ENCODE measurements at regions not wholly inside any gene's neighbourhood (a gene's known extent, or its start where the extent isn't known, plus 50 kb on each side); places are given as distances from the start of the nearest gene placed in this dataset.

- POLR2A ChIA-PET = no interaction called here
- TF ChIP-seq ZC3H11A (IDR thresholded peaks at IDR 0.05) (no peak), HOXB13 (CRISPR knock-in tag; IDR thresholded peaks at IDR 0.05; ENCODE audit: low read depth) (no peak), RAD21 (conservative IDR thresholded peaks at IDR 0.05 in 1 of 2, IDR thresholded peaks at IDR 0.05 in 1 of 2) (no peak), JUN (IDR thresholded peaks at IDR 0.05) (no peak)
- TF ChIP-seq, protein P1, sequence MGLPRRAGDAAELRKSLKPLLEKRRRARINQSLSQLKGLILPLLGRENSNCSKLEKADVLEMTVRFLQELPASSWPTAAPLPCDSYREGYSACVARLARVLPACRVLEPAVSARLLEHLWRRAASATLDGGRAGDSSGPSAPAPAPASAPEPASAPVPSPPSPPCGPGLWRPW (IDR thresholded peaks at IDR 0.05) = no peak
- WGBS (ENCODE audit: missing lambda C conversion rate) = 4% methylated on average over 2 of the region's 2 CpGs
Observed at GRCh38 chr9:99513441-99514112, 291.5 kb downstream of the SEC61B start.

GRCh38 chr9:99515093-99515492 is 293.0 kb downstream of the SEC61B start:
- CTCF ChIA-PET = no interaction called here

More at GRCh38 chr9:99513441-99514112, 291.5 kb downstream of the SEC61B start:
- H3K4me2 ChIP-seq = no peak overlapping the region
- ATAC-seq = no peak
- DNase-seq (ENCODE audit: low read depth in 1 of 2, low spot score in 1 of 2) = no peak
- FAIRE-seq = no peak
- no peak overlapping the region for H3K4me3 ChIP-seq
- no peak overlapping the region for H3K27ac ChIP-seq
- H3K4me1 ChIP-seq = no peaks in the 10 kb centered on the region
- H3K9me3 ChIP-seq = no peaks in the 10 kb centered on the region
- CTCF ChIA-PET = interaction anchor here (0.8 kb wide), 1 partner anchor 13 kb away, joined by 3 read pairs; no protein-coding TSS in a partner anchor

DNA sequence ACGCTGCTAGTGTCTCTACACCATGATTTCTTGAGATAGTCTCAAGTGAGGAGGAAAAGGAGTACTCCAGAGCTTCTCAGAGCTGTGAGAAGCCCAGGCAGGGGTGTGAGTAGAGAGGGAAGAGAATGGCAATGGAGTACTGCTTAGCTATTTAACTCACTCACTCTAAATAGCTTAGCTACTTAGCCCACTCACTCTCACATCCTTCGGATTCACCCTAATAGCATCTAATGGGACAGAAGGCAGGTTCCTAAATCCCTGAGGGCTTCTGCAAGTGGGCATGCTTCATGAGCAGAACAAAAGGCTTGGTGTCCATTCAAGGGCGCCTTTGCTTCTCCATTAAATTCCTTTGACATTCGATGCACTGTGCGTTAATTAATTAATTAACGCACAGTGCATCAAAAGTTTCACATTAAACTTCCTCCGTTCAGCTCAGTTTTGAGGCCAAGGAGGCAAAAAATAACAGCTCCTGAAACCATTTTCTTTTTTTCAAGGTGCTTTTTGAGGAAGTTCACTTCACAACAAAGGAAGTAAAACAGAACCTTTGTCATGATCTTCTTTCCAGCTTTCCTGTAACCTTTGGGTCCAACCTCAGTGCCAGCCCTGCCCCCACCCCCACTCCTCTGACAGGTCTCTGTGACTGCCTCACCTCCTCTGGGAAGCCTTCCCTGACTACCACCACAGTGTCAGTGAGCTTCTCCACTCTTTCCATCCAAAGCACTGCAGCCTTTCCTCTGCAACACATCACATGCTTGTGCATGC is 294.0 kb downstream of the SEC61B start:
- Histone ChIP-seq H3K4me3 (no peak overlapping the region), H3K27ac (no peak overlapping the region), H3K4me2 (no peak overlapping the region), H3K9me3 (no peaks in the 10 kb centered on the region), H3K4me1 (no peaks in the 10 kb centered on the region)
- DNase-seq (ENCODE audit: low read depth in 1 of 2, low spot score in 1 of 2) (no peak), ATAC-seq (no peak), FAIRE-seq (no peak)
- WGBS (ENCODE audit: missing lambda C conversion rate) = 58% methylated on average over 7 of the region's 7 CpGs
- CTCF ChIA-PET = interaction anchor here (1.3 kb wide), 1 partner anchor 10 kb away, joined by 3 read pairs; no protein-coding TSS in a partner anchor
- POLR2A ChIA-PET = no interaction called here
- TF ChIP-seq, protein P2, sequence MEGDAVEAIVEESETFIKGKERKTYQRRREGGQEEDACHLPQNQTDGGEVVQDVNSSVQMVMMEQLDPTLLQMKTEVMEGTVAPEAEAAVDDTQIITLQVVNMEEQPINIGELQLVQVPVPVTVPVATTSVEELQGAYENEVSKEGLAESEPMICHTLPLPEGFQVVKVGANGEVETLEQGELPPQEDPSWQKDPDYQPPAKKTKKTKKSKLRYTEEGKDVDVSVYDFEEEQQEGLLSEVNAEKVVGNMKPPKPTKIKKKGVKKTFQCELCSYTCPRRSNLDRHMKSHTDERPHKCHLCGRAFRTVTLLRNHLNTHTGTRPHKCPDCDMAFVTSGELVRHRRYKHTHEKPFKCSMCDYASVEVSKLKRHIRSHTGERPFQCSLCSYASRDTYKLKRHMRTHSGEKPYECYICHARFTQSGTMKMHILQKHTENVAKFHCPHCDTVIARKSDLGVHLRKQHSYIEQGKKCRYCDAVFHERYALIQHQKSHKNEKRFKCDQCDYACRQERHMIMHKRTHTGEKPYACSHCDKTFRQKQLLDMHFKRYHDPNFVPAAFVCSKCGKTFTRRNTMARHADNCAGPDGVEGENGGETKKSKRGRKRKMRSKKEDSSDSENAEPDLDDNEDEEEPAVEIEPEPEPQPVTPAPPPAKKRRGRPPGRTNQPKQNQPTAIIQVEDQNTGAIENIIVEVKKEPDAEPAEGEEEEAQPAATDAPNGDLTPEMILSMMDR (IDR thresholded peaks at IDR 0.05) = no peak
- TF ChIP-seq FOXS1 (CRISPR knock-in tag; IDR thresholded peaks at IDR 0.05) (no peak), HEYL (CRISPR knock-in tag; IDR thresholded peaks at IDR 0.05) (no peak), SMC3 (IDR thresholded peaks at IDR 0.05) (no peak), EHMT2 (IDR thresholded peaks at IDR 0.05; ENCODE audit: low read depth) (no peak), EHF (CRISPR knock-in tag; IDR thresholded peaks at IDR 0.05) (no peak), KDM5A (IDR thresholded peaks at IDR 0.05) (no peak), MAFK (IDR thresholded peaks at IDR 0.05; ENCODE audit: partially characterized antibody) (no peak), MAZ (IDR thresholded peaks at IDR 0.05; ENCODE audit: borderline replicate concordance, low read depth, low read length) (no peak)
- TF ChIP-seq, protein P3, sequence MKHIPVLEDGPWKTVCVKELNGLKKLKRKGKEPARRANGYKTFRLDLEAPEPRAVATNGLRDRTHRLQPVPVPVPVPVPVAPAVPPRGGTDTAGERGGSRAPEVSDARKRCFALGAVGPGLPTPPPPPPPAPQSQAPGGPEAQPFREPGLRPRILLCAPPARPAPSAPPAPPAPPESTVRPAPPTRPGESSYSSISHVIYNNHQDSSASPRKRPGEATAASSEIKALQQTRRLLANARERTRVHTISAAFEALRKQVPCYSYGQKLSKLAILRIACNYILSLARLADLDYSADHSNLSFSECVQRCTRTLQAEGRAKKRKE (CRISPR knock-in tag; IDR thresholded peaks at IDR 0.05; ENCODE audit: low read depth) = no peak

More at GRCh38 chr9:99515093-99515492, 293.0 kb downstream of the SEC61B start:
- WGBS (ENCODE audit: missing lambda C conversion rate) = 48% methylated on average over 1 of the region's 1 CpG
- no peak overlapping the region for H3K27ac ChIP-seq
- FAIRE-seq = no peak
- H3K9me3 ChIP-seq = no peaks in the 10 kb centered on the region
- no peak for DNase-seq (ENCODE audit: low read depth in 1 of 2, low spot score in 1 of 2)
- POLR2A ChIA-PET = no interaction called here
- H3K4me3 ChIP-seq = no peak overlapping the region
- no peak overlapping the region for H3K4me2 ChIP-seq
- no peak for ATAC-seq
- TF ChIP-seq MAFK (IDR thresholded peaks at IDR 0.05; ENCODE audit: partially characterized antibody) (no peak), E2F6 (IDR thresholded peaks at IDR 0.05; ENCODE audit: borderline replicate concordance, low read depth) (no peak), ELK1 (IDR thresholded peaks at IDR 0.05; ENCODE audit: low read depth, low read length) (no peak), NFE2L2 (conservative IDR thresholded peaks at IDR 0.05; ENCODE audit: low read length) (no peak), TFCP2L1 (CRISPR knock-in tag; IDR thresholded peaks at IDR 0.05) (no peak), FOSL2 (IDR thresholded peaks at IDR 0.05) (no peak), FOSL2 (CRISPR knock-in tag; IDR thresholded peaks at IDR 0.05) (no peak), CHD4 (IDR thresholded peaks at IDR 0.05; ENCODE audit: borderline replicate concordance) (no peak), HOXB13 (CRISPR knock-in tag; IDR thresholded peaks at IDR 0.05; ENCODE audit: low read depth) (no peak), KDM1A (IDR thresholded peaks at IDR 0.05; ENCODE audit: low read depth) (no peak), JUN (IDR thresholded peaks at IDR 0.05) (no peak), FOSB (CRISPR knock-in tag; IDR thresholded peaks at IDR 0.05) (no peak), CBX2 (IDR thresholded peaks at IDR 0.05; ENCODE audit: borderline replicate concordance, low read depth) (no peak), EP300 (IDR thresholded peaks at IDR 0.05) (no peak), MAZ (IDR thresholded peaks at IDR 0.05; ENCODE audit: borderline replicate concordance, low read depth, low read length) (no peak), KDM5A (IDR thresholded peaks at IDR 0.05) (no peak)
- TF ChIP-seq, protein P4, sequence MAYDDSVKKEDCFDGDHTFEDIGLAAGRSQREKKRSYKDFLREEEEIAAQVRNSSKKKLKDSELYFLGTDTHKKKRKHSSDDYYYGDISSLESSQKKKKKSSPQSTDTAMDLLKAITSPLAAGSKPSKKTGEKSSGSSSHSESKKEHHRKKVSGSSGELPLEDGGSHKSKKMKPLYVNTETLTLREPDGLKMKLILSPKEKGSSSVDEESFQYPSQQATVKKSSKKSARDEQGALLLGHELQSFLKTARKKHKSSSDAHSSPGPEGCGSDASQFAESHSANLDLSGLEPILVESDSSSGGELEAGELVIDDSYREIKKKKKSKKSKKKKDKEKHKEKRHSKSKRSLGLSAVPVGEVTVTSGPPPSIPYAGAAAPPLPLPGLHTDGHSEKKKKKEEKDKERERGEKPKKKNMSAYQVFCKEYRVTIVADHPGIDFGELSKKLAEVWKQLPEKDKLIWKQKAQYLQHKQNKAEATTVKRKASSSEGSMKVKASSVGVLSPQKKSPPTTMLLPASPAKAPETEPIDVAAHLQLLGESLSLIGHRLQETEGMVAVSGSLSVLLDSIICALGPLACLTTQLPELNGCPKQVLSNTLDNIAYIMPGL (CRISPR knock-in tag; IDR thresholded peaks at IDR 0.05; ENCODE audit: borderline replicate concordance) = no peak
- no peaks in the 10 kb centered on the region for H3K4me1 ChIP-seq
